MG63 (cell line): ENCODE measurements at regions not wholly inside any gene's neighbourhood (a gene's known extent, or its start where the extent isn't known, plus 50 kb on each side); places are given as distances from the start of the nearest gene placed in this dataset.
A peak's percentile ranks its signal among the peaks of the same experiment; 100 is the strongest.

Source experiments
- DNase-seq: peaks from one replicate; pipeline ENCODE4 v3.0.0-alpha.2; 2020
- H3K27me3 ChIP-seq: fragments of 250-450 bp; sonication (Bioruptor Pico); 2 replicates; pipeline ENCODE4 v1.5.1; 2020; ENCODE audit warnings: mild to moderate bottlenecking, moderate library complexity
- H3K36me3 ChIP-seq: fragments of 250-450 bp; sonication (Bioruptor Pico); 2 replicates; pipeline ENCODE4 v1.5.1; 2020; ENCODE audit warnings: mild to moderate bottlenecking, moderate library complexity
- H3K4me3 ChIP-seq: fragments of 250-450 bp; sonication (Bioruptor Pico); 2 replicates; pipeline ENCODE4 v1.5.1; 2020; ENCODE audit warnings: mild to moderate bottlenecking, moderate library complexity
- H3K9me3 ChIP-seq: fragments of 250-450 bp; sonication (Bioruptor Pico); 2 replicates; pipeline ENCODE4 v1.5.1; 2020; ENCODE audit warnings: mild to moderate bottlenecking, moderate library complexity

GRCh38 chr18:23077493-23078256, 57.6 kb upstream of the CABLES1 start:
- Histone ChIP-seq H3K36me3 (no peaks in the 10 kb centered on the region), H3K9me3 (no peaks in the 10 kb centered on the region), H3K27me3 (no peaks in the 10 kb centered on the region), H3K4me3 (no peak overlapping the region)
- peak; percentile 18 for DNase-seq

DNA sequence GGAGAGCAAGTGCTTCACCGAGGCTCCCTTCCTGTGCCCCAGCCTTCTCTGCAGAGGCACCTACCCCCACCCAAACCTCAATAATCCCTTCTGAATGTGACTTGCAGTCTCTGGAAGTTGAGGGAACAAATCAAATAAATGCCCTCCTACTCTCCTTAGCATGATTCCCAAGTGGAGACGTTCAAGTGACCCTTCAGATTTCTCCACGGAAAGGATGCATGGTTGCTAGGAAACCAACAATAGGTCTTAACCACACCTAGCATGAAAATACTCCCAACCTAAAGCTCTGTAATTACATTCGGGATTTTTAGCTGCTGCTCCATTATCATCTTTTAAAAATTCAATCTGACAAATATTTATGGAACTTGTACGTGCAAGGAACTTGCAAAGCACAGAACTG, 50.2 kb upstream of the CABLES1 start:
- Histone ChIP-seq H3K27me3 (no peaks in the 10 kb centered on the region), H3K36me3 (no peaks in the 10 kb centered on the region), H3K4me3 (no peak overlapping the region), H3K9me3 (no peaks in the 10 kb centered on the region)
- no peak for DNase-seq
